ENCODE measurements at regions not wholly inside any gene's neighbourhood (a gene's known extent, or its start where the extent isn't known, plus 50 kb on each side); places are given as distances from the start of the nearest gene placed in this dataset.

DNA sequence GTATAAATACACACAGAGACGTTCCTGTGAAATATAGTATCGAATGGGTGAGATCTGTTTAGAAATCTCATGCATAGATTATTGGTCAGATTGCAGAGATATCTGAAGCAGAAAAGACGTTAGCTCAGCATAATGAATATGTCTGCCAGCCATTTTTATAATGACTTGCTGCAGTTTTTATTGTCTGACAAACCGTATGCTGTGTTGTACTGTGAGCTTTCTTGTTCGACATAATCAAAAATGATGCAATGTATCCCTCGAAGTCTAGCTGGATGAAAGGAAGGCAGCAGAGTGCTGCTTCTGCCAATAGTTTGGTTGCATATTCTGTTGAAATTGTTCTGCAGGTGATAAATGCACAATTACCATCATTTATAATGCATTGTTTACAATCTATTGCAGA is 514.9 kb upstream of the ARRDC3 start:
- DNase-seq: no peak

DNA sequence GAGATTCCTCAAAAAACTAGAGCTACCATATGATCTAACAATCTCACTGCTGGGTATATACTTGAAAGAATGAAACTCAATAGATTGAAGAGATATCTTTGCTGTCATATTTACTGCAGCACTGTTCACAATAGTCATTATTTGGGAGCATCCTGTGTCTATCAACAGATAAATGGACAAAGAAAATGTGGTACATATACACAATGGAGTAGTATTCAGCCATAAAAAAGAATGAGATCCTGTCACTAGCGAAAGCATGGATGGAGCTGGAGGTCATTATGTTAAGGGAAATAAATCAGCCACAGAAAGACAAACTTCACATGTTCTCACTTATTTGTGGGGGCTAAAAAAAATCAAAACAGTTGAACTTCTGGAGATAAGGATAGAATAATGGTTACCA is 505.7 kb upstream of the ARRDC3 start:
- H3K4me3 ChIP-seq: no peak overlapping the region
- TF ChIP-seq, protein P1, sequence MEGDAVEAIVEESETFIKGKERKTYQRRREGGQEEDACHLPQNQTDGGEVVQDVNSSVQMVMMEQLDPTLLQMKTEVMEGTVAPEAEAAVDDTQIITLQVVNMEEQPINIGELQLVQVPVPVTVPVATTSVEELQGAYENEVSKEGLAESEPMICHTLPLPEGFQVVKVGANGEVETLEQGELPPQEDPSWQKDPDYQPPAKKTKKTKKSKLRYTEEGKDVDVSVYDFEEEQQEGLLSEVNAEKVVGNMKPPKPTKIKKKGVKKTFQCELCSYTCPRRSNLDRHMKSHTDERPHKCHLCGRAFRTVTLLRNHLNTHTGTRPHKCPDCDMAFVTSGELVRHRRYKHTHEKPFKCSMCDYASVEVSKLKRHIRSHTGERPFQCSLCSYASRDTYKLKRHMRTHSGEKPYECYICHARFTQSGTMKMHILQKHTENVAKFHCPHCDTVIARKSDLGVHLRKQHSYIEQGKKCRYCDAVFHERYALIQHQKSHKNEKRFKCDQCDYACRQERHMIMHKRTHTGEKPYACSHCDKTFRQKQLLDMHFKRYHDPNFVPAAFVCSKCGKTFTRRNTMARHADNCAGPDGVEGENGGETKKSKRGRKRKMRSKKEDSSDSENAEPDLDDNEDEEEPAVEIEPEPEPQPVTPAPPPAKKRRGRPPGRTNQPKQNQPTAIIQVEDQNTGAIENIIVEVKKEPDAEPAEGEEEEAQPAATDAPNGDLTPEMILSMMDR (IDR thresholded peaks at IDR 0.05): no peak
- no peak for TF ChIP-seq POLR2A (IDR thresholded peaks at IDR 0.05)
- intact Hi-C loops (cut with DNase I): no loop called here
- H3K36me3 ChIP-seq: no peaks in the 10 kb centered on the region
- 57 to 69% methylated on average over 1 of the region's 1 CpG for WGBS, 2 donors
- no peaks in the 10 kb centered on the region for H3K4me1 ChIP-seq
- H3K27ac ChIP-seq: no peak overlapping the region
- H3K27me3 ChIP-seq: no peaks in the 10 kb centered on the region
- H3K9me3 ChIP-seq: no peaks in the 10 kb centered on the region
- DNase-seq: no peak

More for the DNA sequence above, 514.9 kb upstream of the ARRDC3 start:
- H3K27ac ChIP-seq: no peak overlapping the region
- no peaks in the 10 kb centered on the region for H3K27me3 ChIP-seq
- no peaks in the 10 kb centered on the region for H3K36me3 ChIP-seq
- H3K9me3 ChIP-seq: no peaks in the 10 kb centered on the region
- H3K4me1 ChIP-seq: no peaks in the 10 kb centered on the region
- intact Hi-C loops (cut with DNase I): no loop called here
- 54 to 64% methylated on average over 6 of the region's 6 CpGs for WGBS, 2 donors
- no peak for TF ChIP-seq POLR2A (IDR thresholded peaks at IDR 0.05)
- H3K4me3 ChIP-seq: no peak overlapping the region

DNA sequence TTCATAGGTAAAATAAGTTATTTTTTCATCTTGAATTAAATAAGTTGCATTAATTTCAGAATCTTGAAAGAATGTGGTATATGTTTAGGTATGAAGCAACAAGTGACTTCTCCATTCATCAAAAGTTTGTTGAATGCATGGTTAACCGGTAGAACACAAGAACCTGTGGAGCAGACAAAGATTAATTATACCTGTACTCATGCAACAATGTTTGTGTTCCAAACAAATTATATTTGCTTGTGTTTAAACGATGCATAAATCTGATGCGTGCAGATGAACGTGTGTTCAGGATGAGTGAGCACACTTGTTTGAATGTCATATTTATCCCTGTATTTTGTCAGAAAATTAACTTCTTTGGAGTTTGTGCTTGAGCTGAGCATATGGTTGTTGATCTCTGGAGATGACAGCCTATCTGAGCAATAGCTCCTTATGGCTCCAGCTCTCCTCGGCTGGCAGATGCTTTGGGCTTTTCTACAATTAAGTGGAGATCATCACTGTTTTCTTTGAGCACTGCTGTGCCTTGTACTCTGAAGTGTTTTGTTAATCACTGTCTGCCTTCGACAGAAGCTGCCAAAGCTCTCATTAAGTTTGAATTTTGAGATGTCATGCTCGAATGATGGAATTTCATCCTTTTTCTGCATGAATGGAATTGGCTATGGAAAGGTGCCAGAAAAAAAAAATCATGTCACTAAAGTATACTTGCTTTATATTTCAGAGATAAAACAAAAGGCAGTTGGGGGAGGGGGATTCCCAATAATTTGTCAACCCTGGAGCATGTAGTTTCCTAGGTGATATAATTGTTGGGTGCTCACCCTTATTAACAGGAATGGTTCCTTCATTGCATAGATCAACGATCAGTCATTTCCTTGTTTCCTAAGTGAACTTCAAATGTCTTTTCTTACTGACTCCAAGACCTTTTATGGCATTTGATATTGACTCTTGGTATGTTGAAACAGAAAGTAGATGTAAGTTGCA is 502.5 kb upstream of the ARRDC3 start:
- H3K4me3 ChIP-seq: no peak overlapping the region
- WGBS, 2 donors: 32 to 36% methylated on average over 8 of the region's 8 CpGs
- no peak for DNase-seq
- H3K27ac ChIP-seq: no peak overlapping the region
- no peaks in the 10 kb centered on the region for H3K9me3 ChIP-seq
- H3K4me1 ChIP-seq: no peaks in the 10 kb centered on the region
- H3K27me3 ChIP-seq: no peaks in the 10 kb centered on the region
- intact Hi-C loops (cut with DNase I): no loop called here
- no peaks in the 10 kb centered on the region for H3K36me3 ChIP-seq
- no peak for TF ChIP-seq POLR2A (IDR thresholded peaks at IDR 0.05)

DNA sequence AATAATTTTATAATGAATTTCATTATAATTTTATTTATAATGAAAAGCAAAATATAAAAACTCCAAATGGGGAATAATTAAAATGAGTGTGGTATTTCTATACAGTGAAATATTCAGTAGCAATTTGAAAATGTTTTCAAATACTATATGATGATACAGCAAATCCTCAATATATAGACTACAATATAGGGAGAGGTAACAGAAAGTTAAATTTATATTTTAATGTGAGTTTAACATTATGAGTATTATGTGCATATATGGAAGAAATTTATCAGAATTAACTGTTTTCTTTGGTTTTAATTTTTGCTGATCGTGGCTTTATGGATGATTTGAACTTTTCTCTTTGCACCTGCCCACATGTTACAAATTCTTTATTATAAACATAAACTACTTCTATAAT is 500.9 kb upstream of the ARRDC3 start:
- DNase-seq: no peak
- Histone ChIP-seq H3K27ac (no peak overlapping the region), H3K4me1 (no peaks in the 10 kb centered on the region), H3K27me3 (no peaks in the 10 kb centered on the region), H3K9me3 (no peaks in the 10 kb centered on the region), H3K4me3 (no peak overlapping the region), H3K36me3 (no peaks in the 10 kb centered on the region)
- intact Hi-C loops (cut with DNase I): no loop called here
- WGBS, 2 donors: 52 to 76% methylated on average over 1 of the region's 1 CpG
- TF ChIP-seq, protein P1 (IDR thresholded peaks at IDR 0.05): no peak
- no peak for TF ChIP-seq POLR2A (IDR thresholded peaks at IDR 0.05)

DNA sequence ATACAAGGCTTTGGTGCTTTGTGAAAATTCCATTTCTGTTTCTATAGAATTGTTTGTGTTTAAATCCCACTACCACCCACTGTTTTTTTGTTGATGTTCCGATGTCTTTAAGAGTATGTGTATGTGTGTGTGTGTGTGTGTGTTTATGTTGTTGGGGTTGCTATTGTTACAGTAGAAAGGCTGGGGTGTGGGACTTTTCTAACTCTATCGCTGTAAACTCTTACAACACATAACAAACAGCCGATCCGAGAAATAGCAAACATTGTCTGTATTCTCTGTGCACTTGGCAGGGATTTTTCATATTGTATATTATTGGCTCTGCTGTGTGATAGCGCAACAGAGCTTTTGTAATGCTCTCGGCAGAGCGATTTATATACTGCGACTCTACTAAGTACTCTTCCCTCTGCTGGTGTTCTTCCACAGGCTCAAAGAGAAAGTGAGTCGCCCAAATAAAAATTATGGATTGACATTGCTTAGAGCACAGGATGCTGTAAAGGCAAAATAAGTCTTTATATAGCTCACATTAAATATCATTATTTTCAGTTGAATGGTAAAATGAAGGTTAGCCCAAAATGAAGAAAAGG is 492.2 kb upstream of the ARRDC3 start:
- Histone ChIP-seq H3K4me1 (no peaks in the 10 kb centered on the region), H3K36me3 (no peaks in the 10 kb centered on the region), H3K9me3 (no peaks in the 10 kb centered on the region), H3K4me3 (no peak overlapping the region), H3K27me3 (no peaks in the 10 kb centered on the region), H3K27ac (no peak overlapping the region)
- whole genome bisulfite sequencing, 2 donors: 64 to 66% methylated on average over 9 of the region's 9 CpGs
- TF ChIP-seq, protein P1 (IDR thresholded peaks at IDR 0.05): no peak
- TF ChIP-seq POLR2A (IDR thresholded peaks at IDR 0.05): no peak
- no peak for DNase-seq
- intact Hi-C loops (cut with DNase I): no loop called here

DNA sequence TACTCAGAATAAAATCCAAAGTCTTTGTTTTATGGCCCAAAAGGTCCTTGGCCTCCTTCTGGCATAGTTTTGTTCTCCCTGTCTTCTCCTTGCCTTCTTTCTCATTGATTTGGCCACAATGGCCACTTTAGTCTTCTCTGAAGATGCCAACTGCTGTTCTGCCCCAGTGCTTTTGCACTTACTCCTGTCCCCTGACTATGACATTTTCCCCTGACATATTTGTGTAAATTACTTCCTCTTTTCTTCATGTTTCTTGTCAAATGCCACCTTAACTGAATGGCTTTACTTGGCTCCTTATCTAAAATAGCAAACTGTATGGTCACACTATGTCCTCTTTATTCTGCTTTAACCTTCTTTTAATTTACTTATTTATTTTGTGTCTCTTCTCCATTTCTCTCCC is 484.7 kb upstream of the ARRDC3 start:
- TF ChIP-seq, protein P1 (IDR thresholded peaks at IDR 0.05): no peak
- no peak for TF ChIP-seq POLR2A (IDR thresholded peaks at IDR 0.05)
- H3K27ac ChIP-seq: no peak overlapping the region
- no peaks in the 10 kb centered on the region for H3K9me3 ChIP-seq
- H3K27me3 ChIP-seq: no peaks in the 10 kb centered on the region
- intact Hi-C loops (cut with DNase I): no loop called here
- H3K36me3 ChIP-seq: no peaks in the 10 kb centered on the region
- H3K4me1 ChIP-seq: no peaks in the 10 kb centered on the region
- H3K4me3 ChIP-seq: no peak overlapping the region
- no peak for DNase-seq
